ENCODE measurements at regions not wholly inside any gene's neighbourhood (a gene's known extent, or its start where the extent isn't known, plus 50 kb on each side); places are given as distances from the start of the nearest gene placed in this dataset.

GRCh38 chr7:28236560-28236959 lies 56.0 kb upstream of the JAZF1 start:
- TF ChIP-seq MYC (IDR thresholded peaks at IDR 0.05; ENCODE audit: borderline replicate concordance, low read length) (no peak), HMGXB4 (CRISPR knock-in tag; IDR thresholded peaks at IDR 0.05; ENCODE audit: borderline replicate concordance) (no peak), EP300 (IDR thresholded peaks at IDR 0.05) (no peak), POLR2A (IDR thresholded peaks at IDR 0.05; ENCODE audit: low read length) (no peak), KDM1A (IDR thresholded peaks at IDR 0.05; ENCODE audit: low read depth) (no peak), BHLHE40 (IDR thresholded peaks at IDR 0.05; ENCODE audit: low read depth, low read length) (no peak), ESRRA (IDR thresholded peaks at IDR 0.05; ENCODE audit: borderline replicate concordance, low read length) (no peak), HDAC2 (IDR thresholded peaks at IDR 0.05) (no peak), RAD21 (conservative IDR thresholded peaks at IDR 0.05 in 1 of 2, IDR thresholded peaks at IDR 0.05 in 1 of 2) (no peak), HEYL (CRISPR knock-in tag; IDR thresholded peaks at IDR 0.05) (no peak), REST (IDR thresholded peaks at IDR 0.05) (no peak), ZFP36 (IDR thresholded peaks at IDR 0.05; ENCODE audit: borderline replicate concordance, partially characterized antibody) (no peak)
- TF ChIP-seq, protein P1, sequence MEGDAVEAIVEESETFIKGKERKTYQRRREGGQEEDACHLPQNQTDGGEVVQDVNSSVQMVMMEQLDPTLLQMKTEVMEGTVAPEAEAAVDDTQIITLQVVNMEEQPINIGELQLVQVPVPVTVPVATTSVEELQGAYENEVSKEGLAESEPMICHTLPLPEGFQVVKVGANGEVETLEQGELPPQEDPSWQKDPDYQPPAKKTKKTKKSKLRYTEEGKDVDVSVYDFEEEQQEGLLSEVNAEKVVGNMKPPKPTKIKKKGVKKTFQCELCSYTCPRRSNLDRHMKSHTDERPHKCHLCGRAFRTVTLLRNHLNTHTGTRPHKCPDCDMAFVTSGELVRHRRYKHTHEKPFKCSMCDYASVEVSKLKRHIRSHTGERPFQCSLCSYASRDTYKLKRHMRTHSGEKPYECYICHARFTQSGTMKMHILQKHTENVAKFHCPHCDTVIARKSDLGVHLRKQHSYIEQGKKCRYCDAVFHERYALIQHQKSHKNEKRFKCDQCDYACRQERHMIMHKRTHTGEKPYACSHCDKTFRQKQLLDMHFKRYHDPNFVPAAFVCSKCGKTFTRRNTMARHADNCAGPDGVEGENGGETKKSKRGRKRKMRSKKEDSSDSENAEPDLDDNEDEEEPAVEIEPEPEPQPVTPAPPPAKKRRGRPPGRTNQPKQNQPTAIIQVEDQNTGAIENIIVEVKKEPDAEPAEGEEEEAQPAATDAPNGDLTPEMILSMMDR (IDR thresholded peaks at IDR 0.05), result no peak
- TF ChIP-seq, protein P2, sequence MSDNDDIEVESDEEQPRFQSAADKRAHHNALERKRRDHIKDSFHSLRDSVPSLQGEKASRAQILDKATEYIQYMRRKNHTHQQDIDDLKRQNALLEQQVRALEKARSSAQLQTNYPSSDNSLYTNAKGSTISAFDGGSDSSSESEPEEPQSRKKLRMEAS (IDR thresholded peaks at IDR 0.05), result no peak

Measured in A549 (cell line).